ENCODE measurements at regions not wholly inside any gene's neighbourhood (a gene's known extent, or its start where the extent isn't known, plus 50 kb on each side); places are given as distances from the start of the nearest gene placed in this dataset.
"Not testable (repeated sequence)": the region's sequence is repeated elsewhere in the genome, so short reads cannot be mapped to it uniquely, and the experiment has no call there.

DNA sequence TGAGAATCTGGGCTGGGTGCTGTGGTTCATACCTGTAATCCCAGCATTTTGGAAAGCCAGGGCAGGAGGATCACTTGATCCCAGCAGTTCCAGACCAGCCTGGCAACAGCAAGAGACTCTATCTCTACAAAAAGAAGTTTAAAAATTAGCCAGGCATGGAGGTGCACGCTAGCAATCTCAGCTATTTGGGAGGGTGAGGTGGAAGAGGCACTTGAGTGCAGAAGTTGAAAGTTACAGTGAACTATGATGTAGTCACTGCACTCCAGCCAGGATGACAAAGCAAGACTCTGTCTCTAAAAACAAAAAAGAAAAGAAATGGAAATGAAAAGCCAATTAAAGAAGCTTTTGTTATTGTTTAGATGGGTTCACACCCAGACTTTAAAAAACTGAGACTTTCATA, 131.6 kb upstream of the RASA1 start:
- TF ChIP-seq, protein P1, sequence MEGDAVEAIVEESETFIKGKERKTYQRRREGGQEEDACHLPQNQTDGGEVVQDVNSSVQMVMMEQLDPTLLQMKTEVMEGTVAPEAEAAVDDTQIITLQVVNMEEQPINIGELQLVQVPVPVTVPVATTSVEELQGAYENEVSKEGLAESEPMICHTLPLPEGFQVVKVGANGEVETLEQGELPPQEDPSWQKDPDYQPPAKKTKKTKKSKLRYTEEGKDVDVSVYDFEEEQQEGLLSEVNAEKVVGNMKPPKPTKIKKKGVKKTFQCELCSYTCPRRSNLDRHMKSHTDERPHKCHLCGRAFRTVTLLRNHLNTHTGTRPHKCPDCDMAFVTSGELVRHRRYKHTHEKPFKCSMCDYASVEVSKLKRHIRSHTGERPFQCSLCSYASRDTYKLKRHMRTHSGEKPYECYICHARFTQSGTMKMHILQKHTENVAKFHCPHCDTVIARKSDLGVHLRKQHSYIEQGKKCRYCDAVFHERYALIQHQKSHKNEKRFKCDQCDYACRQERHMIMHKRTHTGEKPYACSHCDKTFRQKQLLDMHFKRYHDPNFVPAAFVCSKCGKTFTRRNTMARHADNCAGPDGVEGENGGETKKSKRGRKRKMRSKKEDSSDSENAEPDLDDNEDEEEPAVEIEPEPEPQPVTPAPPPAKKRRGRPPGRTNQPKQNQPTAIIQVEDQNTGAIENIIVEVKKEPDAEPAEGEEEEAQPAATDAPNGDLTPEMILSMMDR (conservative IDR thresholded peaks at IDR 0.05; ENCODE audit: low read depth, low read length) = no peak
- H3K4me3 ChIP-seq (ENCODE audit: low read depth, low read length) = no peak overlapping the region

DNA sequence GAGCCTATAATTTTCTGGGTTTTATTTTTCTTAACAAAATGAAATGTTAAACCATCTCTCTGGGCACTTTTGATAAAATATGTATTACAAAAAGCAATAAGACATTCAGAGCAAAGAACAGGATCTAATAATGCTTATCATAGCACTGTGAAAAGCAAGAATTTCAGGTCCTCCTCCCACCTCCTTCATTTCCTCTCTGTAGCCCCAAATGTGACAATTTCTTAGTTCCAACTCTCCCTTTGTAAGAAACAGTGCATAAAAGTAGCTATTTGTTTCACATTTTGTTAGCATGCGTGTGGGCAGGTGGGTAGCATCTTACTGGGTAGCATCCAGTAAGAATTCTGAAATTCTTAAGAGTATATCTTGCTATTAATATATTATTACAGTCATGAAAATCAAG, 130.9 kb upstream of the RASA1 start:
- H3K4me3 ChIP-seq (ENCODE audit: low read depth, low read length) = no peak overlapping the region
- TF ChIP-seq, protein P1 (conservative IDR thresholded peaks at IDR 0.05; ENCODE audit: low read depth, low read length) = no peak

More for the DNA sequence above, 131.6 kb upstream of the RASA1 start:
- DNase-seq (ENCODE audit: low read depth) = no peak

DNA sequence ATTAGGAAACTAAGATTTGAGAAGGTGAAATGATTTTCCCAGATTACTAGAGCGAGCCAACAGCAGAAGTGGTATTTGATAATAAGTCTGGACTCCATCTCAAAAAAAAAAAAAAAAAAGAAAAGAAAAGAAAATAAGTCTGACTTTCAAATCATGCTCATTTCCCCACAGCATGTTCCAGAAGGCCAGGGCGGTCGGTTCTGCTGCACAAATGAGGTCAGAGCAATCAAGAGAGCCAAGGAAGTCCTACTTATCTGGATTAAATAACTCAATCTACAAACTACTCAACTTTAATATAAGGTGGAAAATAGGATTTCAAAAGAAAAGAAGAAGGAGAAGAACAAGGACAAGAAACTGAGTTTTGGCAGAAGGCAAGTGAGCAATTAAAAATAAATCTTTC, 130.4 kb upstream of the RASA1 start:
- no peak for DNase-seq (ENCODE audit: low read depth)
- TF ChIP-seq, protein P1 (conservative IDR thresholded peaks at IDR 0.05; ENCODE audit: low read depth, low read length) = no peak
- H3K4me3 ChIP-seq (ENCODE audit: low read depth, low read length) = no peak overlapping the region

More for the DNA sequence above, 130.9 kb upstream of the RASA1 start:
- DNase-seq (ENCODE audit: low read depth) = no peak

DNA sequence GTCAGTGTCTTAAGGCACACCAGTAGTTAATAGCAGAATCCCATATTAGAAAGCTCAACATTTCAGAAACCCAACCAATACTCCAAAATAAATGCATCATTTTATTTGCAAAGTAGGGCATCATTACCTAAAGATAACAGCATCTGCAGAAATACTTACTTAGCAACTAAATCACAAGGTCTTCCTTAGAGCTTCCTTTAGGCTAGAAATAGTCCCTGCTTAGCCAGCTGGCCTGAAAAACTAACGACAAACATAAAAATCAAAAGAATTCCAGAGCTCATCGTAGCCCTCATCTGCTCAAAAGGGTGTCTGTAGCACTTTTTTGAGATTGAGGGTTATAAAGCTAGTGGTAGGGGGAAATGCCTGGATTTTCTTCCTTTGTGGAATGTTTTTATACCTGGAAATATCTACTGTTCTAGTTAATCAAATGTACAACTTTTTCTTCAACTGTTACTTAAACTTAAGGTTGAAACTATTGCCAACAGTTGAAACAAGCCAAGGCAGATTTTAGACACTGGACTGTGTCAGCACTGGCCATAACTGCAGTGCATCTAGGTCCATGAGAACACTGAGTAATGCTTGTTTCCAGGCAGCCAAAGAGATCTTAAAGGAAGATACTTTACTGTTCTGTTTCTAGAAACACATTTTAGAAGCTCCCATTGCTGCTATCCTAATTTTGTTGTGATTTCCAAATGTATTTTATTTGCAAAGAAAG, 129.4 kb upstream of the RASA1 start:
- DNase-seq (ENCODE audit: low read depth) = no peak

DNA sequence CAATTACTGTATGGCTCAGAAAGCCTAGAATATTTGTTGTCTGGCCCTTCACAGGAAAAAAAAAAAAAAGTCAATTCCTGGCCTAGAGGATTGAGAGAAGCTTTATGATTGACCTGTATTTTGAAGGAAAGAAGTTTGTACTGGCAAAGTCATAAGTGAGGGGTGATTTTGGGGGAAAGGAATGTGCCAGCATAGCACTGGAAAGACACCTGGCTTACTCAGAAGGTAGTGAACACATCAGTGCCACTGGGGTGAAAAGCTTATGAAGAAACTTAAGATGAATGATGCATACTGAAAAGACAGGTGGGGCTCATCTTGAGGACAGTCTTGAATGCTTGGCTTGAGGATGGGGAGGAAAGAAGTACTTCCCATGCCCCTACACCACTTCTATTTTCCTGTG, 127.9 kb upstream of the RASA1 start:
- no peak overlapping the region for H3K4me3 ChIP-seq (ENCODE audit: low read depth, low read length)
- TF ChIP-seq, protein P1 (conservative IDR thresholded peaks at IDR 0.05; ENCODE audit: low read depth, low read length) = no peak
- DNase-seq (ENCODE audit: low read depth) = no peak

More for the DNA sequence above, 129.4 kb upstream of the RASA1 start:
- no peak overlapping the region for H3K4me3 ChIP-seq (ENCODE audit: low read depth, low read length)
- TF ChIP-seq, protein P1 (conservative IDR thresholded peaks at IDR 0.05; ENCODE audit: low read depth, low read length) = no peak

DNA sequence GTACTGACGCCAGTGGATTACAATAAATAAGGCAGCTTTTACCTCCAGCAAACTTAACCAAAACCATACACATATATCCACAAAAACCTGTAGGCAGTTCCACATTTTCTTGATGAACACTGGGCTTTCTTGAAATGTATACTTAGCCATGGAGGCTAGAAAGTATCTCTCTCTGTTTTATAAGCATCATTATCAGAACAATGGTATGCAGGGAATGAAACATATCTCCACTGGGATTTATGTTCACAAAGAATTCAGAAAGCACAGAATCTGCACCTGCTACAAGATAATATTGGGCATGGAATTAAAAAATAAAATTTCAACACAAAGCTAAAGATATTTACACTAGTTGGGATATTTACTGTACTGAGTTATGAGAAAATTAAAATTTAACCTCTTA, 126.1 kb upstream of the RASA1 start:
- H3K4me3 ChIP-seq (ENCODE audit: low read depth, low read length) = no peak overlapping the region
- DNase-seq (ENCODE audit: low read depth) = no peak
- TF ChIP-seq, protein P1 (conservative IDR thresholded peaks at IDR 0.05; ENCODE audit: low read depth, low read length) = no peak

DNA sequence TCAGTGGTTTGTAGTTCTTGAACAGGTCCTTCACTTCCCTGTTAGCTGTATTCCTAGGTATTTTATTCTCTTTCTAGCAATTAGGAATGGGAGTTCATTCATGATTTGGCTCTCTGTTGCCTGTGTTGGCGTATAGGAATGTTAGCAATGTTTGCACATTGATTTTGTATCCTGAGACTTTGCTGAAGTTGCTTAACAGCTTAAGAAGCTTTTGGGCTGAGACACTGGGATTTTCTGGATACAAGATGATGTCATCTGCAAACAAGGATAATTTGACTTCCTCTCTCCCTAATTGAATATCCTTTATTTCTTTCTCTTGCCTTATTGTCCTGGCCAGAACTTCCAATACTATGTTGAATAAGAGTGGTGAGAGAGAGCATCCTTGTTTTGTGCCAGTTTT, 121.8 kb upstream of the RASA1 start:
- DNase-seq (ENCODE audit: low read depth); H3K4me3 ChIP-seq (ENCODE audit: low read depth, low read length): not testable (repeated sequence)
